VCaP (cell line): ENCODE measurements at regions not wholly inside any gene's neighbourhood (a gene's known extent, or its start where the extent isn't known, plus 50 kb on each side); places are given as distances from the start of the nearest gene placed in this dataset.

Experiments
- H3K27ac ChIP-seq: fragments of 450-650 bp; 2 replicates; pipeline ENCODE4 v1.5.1; 2017
- TF ChIP-seq, protein P1 (sequence below): fragments of 450-650 bp; conservative IDR thresholded peaks from 2 replicates; pipeline ENCODE4 v1.5.1; 2017; ENCODE audit warnings: mild to moderate bottlenecking, moderate library complexity

DNA sequence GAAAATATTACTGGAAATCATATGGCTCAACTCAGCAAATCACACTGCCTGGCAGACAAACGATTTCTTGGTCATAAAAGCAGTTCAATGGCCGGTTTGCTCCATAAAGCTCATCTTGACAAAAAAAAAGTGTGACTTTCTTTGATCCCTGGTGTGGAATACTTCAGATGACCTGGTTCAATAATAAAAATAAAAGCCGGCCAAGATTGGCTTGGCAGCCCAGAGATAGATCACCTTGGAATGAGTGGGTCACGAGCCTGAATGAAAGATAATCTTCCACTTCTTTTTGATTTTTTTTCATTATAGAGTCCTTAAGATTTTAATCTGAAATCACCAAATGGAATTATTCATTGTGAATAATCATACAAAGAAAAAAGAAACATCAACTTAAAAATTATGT lies 445.3 kb upstream of the CITED2 start:
- H3K27ac ChIP-seq: no peak overlapping the region
- TF ChIP-seq, protein P1, sequence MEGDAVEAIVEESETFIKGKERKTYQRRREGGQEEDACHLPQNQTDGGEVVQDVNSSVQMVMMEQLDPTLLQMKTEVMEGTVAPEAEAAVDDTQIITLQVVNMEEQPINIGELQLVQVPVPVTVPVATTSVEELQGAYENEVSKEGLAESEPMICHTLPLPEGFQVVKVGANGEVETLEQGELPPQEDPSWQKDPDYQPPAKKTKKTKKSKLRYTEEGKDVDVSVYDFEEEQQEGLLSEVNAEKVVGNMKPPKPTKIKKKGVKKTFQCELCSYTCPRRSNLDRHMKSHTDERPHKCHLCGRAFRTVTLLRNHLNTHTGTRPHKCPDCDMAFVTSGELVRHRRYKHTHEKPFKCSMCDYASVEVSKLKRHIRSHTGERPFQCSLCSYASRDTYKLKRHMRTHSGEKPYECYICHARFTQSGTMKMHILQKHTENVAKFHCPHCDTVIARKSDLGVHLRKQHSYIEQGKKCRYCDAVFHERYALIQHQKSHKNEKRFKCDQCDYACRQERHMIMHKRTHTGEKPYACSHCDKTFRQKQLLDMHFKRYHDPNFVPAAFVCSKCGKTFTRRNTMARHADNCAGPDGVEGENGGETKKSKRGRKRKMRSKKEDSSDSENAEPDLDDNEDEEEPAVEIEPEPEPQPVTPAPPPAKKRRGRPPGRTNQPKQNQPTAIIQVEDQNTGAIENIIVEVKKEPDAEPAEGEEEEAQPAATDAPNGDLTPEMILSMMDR: no peak

DNA sequence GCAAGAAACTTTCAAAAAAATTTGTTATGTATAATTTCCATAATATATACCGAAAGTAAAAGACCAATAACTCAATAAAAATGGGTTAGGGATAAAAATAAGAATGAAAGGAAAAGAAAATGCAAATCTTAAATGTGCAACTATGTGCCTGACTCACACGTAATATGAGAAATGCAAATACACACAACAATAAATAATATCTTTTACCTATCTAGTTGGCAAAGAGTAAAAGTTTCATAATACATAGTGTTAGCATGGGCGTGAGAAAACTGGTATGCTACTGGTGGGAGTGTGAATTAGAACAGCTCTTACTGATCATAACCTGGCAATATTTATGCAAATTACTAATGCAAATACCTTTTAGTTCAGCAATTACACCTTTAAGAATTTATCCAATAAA lies 438.5 kb upstream of the CITED2 start:
- no peak overlapping the region for H3K27ac ChIP-seq
- TF ChIP-seq, protein P1: no peak

DNA sequence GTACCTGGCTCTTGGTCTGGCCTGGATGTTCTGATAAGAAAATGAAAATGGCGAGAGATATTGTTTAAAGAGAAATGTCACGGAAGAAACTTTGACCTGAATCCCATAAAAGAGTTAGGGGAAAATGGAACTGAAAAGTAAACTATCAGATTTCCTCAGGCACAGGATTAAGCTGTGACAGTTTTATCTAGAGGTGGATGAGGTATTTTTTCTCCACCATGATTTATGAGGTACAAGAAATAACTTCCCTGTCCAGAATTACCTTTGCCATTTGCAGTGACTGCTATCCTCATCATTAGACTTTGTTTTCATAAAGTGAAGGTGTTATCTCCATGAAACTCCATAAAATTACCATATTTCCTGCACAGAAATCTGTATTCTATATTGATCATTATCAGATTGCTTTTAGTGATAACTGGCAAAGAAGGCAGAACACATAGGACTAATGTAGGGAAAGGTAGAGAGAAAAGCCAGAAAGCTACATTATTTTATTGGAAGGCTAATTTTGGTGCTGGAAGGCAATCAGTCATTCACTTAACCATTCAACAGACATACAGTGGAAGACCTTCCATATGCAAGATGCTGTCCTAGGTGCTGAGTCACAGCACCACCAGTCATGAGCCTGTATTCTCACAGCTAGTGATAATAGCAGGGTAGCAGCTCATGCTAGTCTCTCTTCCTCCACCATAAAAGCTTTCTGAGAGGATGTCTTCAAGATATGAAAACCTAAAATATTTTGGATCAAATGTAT lies 427.3 kb upstream of the CITED2 start:
- TF ChIP-seq, protein P1: no peak

GRCh38 chr6:139800837-139801236 lies 426.4 kb upstream of the CITED2 start:
- TF ChIP-seq, protein P1: no peak

More for the DNA sequence above, 427.3 kb upstream of the CITED2 start:
- H3K27ac ChIP-seq: peak overlapping the region; percentile 53

DNA sequence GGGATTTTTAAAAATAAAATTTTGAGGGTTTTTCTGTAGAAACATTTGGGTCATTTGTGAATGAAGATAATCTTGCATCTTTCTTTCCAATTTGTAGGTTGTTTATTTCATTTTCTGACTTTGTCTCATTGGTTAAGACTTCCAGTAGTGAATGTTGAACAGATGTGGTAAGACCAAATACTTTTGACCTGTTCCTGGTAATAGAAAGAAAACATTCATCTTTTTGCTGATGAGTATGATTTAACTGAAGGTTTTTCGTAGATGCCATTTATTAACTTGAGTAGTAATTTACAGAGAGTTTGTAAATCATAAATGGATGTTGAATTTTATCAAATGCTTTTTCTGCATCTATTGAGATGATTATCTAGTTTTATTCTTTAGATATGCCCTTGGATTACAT lies 416.1 kb upstream of the CITED2 start:
- TF ChIP-seq, protein P1: no peak
- H3K27ac ChIP-seq: no peak overlapping the region

More at GRCh38 chr6:139800837-139801236, 426.4 kb upstream of the CITED2 start:
- H3K27ac ChIP-seq: peak overlapping the region; percentile 53

DNA sequence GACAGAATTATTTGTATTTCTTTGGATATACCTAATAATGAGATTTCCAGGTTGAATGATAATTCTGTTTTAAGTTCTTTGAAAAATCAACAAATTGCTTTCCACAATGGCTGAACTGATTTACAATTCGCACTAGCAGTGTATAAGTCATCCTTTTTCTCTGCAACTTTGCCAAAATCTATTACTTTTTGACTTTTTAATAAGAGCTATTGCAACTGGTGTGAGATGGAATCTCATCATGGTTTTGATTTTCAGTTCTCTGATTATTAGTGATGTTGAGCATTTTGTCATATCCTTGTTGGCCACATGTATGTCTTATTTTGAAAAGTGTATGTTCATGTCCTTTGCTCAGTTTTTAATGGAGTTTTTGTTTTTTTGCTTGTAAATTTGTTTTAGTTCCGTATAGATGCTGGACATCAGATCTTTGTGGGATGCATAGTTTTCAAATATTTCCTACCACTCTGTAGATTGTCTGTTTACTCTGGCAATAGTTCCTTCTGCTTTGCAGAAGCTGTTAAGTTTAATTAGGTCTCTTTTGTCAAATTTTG lies 409.8 kb upstream of the CITED2 start:
- H3K27ac ChIP-seq: no peak overlapping the region
- TF ChIP-seq, protein P1: no peak

DNA sequence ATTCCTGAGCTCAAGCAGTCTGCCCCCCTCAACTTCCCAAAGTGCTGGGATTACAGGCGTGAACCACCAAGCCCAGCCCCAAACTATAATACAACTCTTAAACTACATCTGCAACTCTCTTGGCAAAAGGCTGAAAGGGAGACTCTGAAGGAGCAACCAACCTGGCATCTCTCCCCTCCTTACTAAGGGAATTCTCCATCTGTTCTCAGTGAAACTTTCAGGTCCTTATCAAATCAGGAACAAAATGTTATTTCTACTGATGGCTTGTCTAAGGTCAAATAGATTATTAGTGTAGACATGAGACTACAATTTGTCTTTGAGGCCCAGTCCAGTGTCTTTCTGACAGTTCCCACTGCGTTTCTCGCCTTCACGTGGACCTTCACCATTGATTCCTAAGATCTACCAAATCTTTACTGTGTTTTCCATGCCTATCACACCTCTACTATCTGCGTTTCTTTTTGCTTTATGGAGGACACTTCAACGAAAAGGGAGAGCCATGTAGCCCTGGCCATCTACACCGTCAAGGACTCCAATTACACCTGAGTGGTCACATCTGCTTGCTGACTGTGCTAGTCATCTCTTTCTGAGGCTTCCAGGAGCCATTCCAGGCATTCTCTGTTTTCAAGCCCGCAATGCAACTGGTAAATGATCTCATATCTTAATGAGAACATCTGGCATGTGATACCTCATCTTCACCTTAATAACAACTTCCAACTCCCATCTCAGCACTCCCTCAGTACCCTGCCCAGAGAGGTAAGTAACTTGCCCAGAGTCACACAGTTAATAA lies 405.7 kb upstream of the CITED2 start:
- TF ChIP-seq, protein P1: no peak
- H3K27ac ChIP-seq: no peak overlapping the region
